Mesothelial cell of epicardium (in vitro differentiated cells): ENCODE measurements at regions not wholly inside any gene's neighbourhood (a gene's known extent, or its start where the extent isn't known, plus 50 kb on each side); places are given as distances from the start of the nearest gene placed in this dataset.

ENCODE experiments used
- DNase-seq, 2 experiments: peaks; one replicate each; pipeline ENCODE4 v3.0.0; 2021; ENCODE audit warnings: low spot score in 2 of 2; ENCODE audit not compliant: unreplicated experiment in 2 of 2
- H3K27ac Mint-ChIP-seq: 2 replicates; pipeline ENCODE4 v1.8.0; 2021; ENCODE audit warnings: mixed read lengths
- H3K27me3 Mint-ChIP-seq: 2 replicates; pipeline ENCODE4 v1.8.0; 2021; ENCODE audit warnings: low read depth, mixed read lengths
- H3K36me3 Mint-ChIP-seq: 2 replicates; pipeline ENCODE4 v1.8.0; 2021; ENCODE audit warnings: mixed read lengths
- H3K4me1 Mint-ChIP-seq: 2 replicates; pipeline ENCODE4 v1.8.0; 2021; ENCODE audit warnings: mixed read lengths
- H3K4me3 Mint-ChIP-seq: 2 replicates; pipeline ENCODE4 v1.8.0; 2021; ENCODE audit warnings: mild to moderate bottlenecking, moderate library complexity, mixed read lengths
- H3K9me3 Mint-ChIP-seq: 2 replicates; pipeline ENCODE4 v1.8.0; 2021; ENCODE audit warnings: mixed read lengths
- CTCF ChIP-seq: fragments of 200-600 bp; sonication (generic); IDR thresholded peaks from one replicate; pipeline ENCODE4 v1.5.0; 2021; ENCODE audit warnings: antibody characterized with exemption; ENCODE audit not compliant: unreplicated experiment

DNA sequence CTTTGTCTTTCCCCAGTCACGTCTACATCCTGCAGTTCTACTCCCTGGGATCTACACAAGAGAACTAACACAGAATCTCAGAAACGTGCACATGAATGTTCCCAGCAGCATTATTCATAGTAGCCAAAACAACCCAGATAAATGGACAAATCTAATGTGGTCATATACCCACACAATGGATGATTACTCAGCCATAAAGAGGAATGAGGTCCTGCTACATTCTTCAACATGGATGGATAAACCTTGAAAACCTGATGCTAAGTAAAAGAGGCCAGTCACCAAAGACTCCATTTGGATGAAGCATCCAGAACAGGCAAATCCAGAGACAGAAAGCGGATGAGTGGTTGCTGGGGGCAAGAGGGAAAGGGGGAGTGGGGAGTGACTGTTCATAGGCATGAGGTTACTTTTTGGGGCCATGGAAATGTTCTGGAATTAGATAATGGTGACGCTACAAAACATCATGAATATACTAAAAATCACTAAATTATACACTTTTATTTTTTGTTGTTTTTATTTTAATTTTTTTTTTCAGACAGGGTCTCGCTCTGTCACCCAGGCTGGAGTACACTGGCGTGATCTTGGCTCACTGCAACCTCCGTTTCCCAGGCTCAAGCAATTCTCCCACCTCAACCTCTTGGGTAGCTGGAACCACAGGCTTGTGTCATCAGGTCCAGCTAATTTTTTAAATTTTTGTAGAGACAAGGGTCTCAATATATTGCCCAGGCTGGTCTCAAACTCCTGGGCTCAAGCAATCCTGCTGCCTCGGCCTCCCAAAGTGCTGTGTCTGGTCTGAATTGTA, 50.8 kb upstream of the DSN1 start:
- Mint-ChIP-seq H3K27ac (peak overlapping the region; percentile 72), H3K9me3 (no peaks in the 10 kb centered on the region), H3K4me1 (peaks cover 23% of the 10 kb centered on the region), H3K4me3 (no peak overlapping the region), H3K27me3 (no peaks in the 10 kb centered on the region), H3K36me3 (peaks cover 40% of the 10 kb centered on the region)
- TF ChIP-seq CTCF, result no peak
- no peak for DNase-seq

DNA sequence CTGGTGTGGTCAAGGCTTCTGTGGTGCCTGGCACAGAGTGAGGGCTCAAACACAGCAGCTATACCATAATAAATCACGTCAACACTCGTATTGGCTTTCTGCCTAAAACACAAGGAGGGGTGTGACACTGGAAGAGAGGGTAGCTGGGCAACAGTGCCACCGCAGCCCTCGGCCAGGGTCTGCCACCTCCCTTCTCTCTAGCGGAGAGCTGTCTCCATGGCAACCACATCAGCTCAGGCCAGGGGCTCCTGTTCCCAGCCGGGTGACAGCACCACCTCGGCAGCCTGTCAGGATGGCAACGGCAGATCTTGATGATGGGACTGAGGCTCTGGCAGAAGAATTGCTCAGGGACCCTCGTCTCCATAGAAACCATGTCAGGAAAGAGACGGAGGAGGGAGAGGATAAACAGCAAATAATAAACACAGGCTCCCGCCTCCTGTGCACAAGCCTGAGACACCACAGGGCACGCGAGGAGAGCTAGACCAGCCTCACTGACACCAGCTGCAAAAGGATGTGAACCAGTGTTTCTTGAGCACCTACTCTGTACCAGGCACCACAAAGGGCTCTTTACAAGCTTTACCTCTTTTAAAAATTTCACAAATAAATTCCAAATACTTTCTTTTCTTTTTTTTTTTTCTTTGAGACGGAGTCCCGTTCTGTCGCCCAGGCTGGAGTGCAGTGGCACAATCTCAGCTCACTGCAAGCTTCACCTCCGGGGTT, 50.4 kb upstream of the TLDC2 start:
- no peak for TF ChIP-seq CTCF
- peaks cover 14% of the 10 kb centered on the region for H3K4me1 Mint-ChIP-seq
- H3K27ac Mint-ChIP-seq, result no peak overlapping the region
- no peak for DNase-seq
- H3K9me3 Mint-ChIP-seq, result no peaks in the 10 kb centered on the region
- peaks cover 36% of the 10 kb centered on the region for H3K36me3 Mint-ChIP-seq
- no peak overlapping the region for H3K4me3 Mint-ChIP-seq
- H3K27me3 Mint-ChIP-seq, result no peaks in the 10 kb centered on the region
